HG02759 (cell line): ENCODE measurements at regions not wholly inside any gene's neighbourhood (a gene's known extent, or its start where the extent isn't known, plus 50 kb on each side); places are given as distances from the start of the nearest gene placed in this dataset.

Experiments used
- ATAC-seq: cut with Tn5 transposase; IDR thresholded peaks from one replicate; pipeline ENCODE4 v1.9.1; 2021; ENCODE audit warnings: mild to moderate bottlenecking, moderate library complexity; ENCODE audit not compliant: unreplicated experiment

- no peak for ATAC-seq
Observed at GRCh38 chr1:104440011-104440410, 690.3 kb downstream of the AMY1C start.

GRCh38 chr1:104456724-104457123 is 707.0 kb downstream of the AMY1C start:
- ATAC-seq: no peak

GRCh38 chr1:104459886-104460285 is 710.2 kb downstream of the AMY1C start:
- no peak for ATAC-seq

GRCh38 chr1:104460880-104461279 is 711.2 kb downstream of the AMY1C start:
- ATAC-seq: no peak

- no peak for ATAC-seq
Observed at GRCh38 chr1:104463126-104463697, 713.5 kb downstream of the AMY1C start.

- no peak for ATAC-seq
Observed at GRCh38 chr1:104466068-104466467, 716.4 kb downstream of the AMY1C start.

- peak; percentile 54 for ATAC-seq
Observed at GRCh38 chr1:104467590-104467989, 717.9 kb downstream of the AMY1C start.

- ATAC-seq: peak; percentile 49
Observed at GRCh38 chr1:104468282-104468681, 718.6 kb downstream of the AMY1C start.

- ATAC-seq: no peak
Observed at GRCh38 chr1:104476126-104476525, 726.4 kb downstream of the AMY1C start.

GRCh38 chr1:104488296-104489015 is 738.8 kb downstream of the AMY1C start:
- ATAC-seq: no peak

- ATAC-seq: no peak
Observed at GRCh38 chr1:104526158-104526795, 776.6 kb downstream of the AMY1C start.

GRCh38 chr1:104531990-104532389 is 782.3 kb downstream of the AMY1C start:
- ATAC-seq: no peak

GRCh38 chr1:104574620-104575019 is 824.9 kb downstream of the AMY1C start:
- no peak for ATAC-seq

- ATAC-seq: peak; percentile 62
Observed at GRCh38 chr1:104592926-104593325, 843.2 kb downstream of the AMY1C start.

GRCh38 chr1:104593413-104594187 is 843.9 kb downstream of the AMY1C start:
- peak; percentile 65 for ATAC-seq

- no peak for ATAC-seq
Observed at GRCh38 chr1:104617474-104617873, 867.8 kb downstream of the AMY1C start.

GRCh38 chr1:104621221-104621620 is 871.5 kb downstream of the AMY1C start:
- no peak for ATAC-seq

- no peak for ATAC-seq
Observed at GRCh38 chr1:104624538-104624937, 874.8 kb downstream of the AMY1C start.

- no peak for ATAC-seq
Observed at GRCh38 chr1:104629589-104629988, 879.9 kb downstream of the AMY1C start.

- no peak for ATAC-seq
Observed at GRCh38 chr1:104630567-104631149, 881.0 kb downstream of the AMY1C start.

GRCh38 chr1:104636581-104636980 is 886.9 kb downstream of the AMY1C start:
- ATAC-seq: peak; percentile 82
